ENCODE measurements at regions not wholly inside any gene's neighbourhood (a gene's known extent, or its start where the extent isn't known, plus 50 kb on each side); places are given as distances from the start of the nearest gene placed in this dataset.
"Not testable (repeated sequence)": the region's sequence is repeated elsewhere in the genome, so short reads cannot be mapped to it uniquely, and the experiment has no call there.

GRCh38 chr2:16727849-16728248, 62.2 kb upstream of the CYRIA start:
- TF ChIP-seq POLR2A, CTCF (IDR thresholded peaks at IDR 0.05): not testable (repeated sequence)
